Brain microvascular endothelial cell (primary cell): ENCODE measurements at regions not wholly inside any gene's neighbourhood (a gene's known extent, or its start where the extent isn't known, plus 50 kb on each side); places are given as distances from the start of the nearest gene placed in this dataset.

Experiments
- DNase-seq: peaks from one replicate; pipeline ENCODE4 v3.0.0-alpha.2; 2020
- H3K27ac ChIP-seq: fragments of 250-450 bp; sonication (Bioruptor Pico); 2 replicates; pipeline ENCODE4 v1.5.1; 2020; ENCODE audit warnings: mild to moderate bottlenecking, moderate library complexity
- H3K27me3 ChIP-seq: fragments of 250-450 bp; sonication (Bioruptor Pico); replicated peaks from 2 replicates; pipeline ENCODE4 v1.5.1; 2020; ENCODE audit warnings: mild to moderate bottlenecking
- H3K36me3 ChIP-seq: fragments of 250-450 bp; sonication (Bioruptor Pico); replicated peaks from 2 replicates; pipeline ENCODE4 v1.5.1; 2020; ENCODE audit warnings: mild to moderate bottlenecking
- H3K4me3 ChIP-seq: 2 replicates; pipeline ENCODE4 v1.5.1; 2011; ENCODE audit warnings: low read depth, mild to moderate bottlenecking, control low read depth, low read length, moderate library complexity
- in situ Hi-C: cut with HindIII; loops from 2 replicates; pipeline ENCODE4 v1.10.0; 2017; ENCODE audit warnings: low sequenced_read_pairs, low pct_ligation_motif_present
- TF ChIP-seq, protein P1 (sequence below): IDR thresholded peaks from 2 replicates; pipeline ENCODE4 v1.5.1; 2011; ENCODE audit warnings: low read depth, mild to moderate bottlenecking, moderate library complexity, low read length, control low read depth, inconsistent platforms; ENCODE audit errors: missing control alignments

DNA sequence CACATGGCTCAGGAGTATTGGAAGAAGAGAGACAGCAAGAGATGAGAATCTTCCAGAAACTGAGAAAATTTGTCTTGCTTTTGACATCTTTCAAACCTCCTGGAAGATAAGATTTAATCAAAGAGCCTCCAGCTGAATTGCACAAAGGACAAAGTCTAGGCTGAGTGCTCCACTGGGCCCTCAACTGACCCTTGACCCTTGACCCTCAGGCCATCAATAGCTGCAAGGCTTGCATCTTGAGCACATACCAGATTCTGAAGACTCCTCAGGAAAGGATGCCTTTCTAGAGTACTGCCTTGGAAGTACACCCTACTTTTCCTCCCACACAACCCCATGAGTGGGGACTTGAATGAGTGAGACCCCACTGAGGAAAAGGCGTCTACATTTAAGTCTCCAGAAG lies 1125.5 kb downstream of the BCL11A start:
- in situ Hi-C loops, result no loop called here
- no peak for DNase-seq
- Histone ChIP-seq H3K27ac (no peak overlapping the region), H3K27me3 (no peaks in the 10 kb centered on the region), H3K4me3 (no peak overlapping the region), H3K36me3 (no peaks in the 10 kb centered on the region)
- TF ChIP-seq, protein P1, sequence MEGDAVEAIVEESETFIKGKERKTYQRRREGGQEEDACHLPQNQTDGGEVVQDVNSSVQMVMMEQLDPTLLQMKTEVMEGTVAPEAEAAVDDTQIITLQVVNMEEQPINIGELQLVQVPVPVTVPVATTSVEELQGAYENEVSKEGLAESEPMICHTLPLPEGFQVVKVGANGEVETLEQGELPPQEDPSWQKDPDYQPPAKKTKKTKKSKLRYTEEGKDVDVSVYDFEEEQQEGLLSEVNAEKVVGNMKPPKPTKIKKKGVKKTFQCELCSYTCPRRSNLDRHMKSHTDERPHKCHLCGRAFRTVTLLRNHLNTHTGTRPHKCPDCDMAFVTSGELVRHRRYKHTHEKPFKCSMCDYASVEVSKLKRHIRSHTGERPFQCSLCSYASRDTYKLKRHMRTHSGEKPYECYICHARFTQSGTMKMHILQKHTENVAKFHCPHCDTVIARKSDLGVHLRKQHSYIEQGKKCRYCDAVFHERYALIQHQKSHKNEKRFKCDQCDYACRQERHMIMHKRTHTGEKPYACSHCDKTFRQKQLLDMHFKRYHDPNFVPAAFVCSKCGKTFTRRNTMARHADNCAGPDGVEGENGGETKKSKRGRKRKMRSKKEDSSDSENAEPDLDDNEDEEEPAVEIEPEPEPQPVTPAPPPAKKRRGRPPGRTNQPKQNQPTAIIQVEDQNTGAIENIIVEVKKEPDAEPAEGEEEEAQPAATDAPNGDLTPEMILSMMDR, result no peak

GRCh38 chr2:59425247-59425646 lies 1128.2 kb downstream of the BCL11A start:
- Histone ChIP-seq H3K4me3 (no peak overlapping the region), H3K27me3 (no peaks in the 10 kb centered on the region), H3K36me3 (no peaks in the 10 kb centered on the region), H3K27ac (no peak overlapping the region)
- no peak for DNase-seq
- in situ Hi-C loops, result no loop called here
- TF ChIP-seq, protein P1, result no peak

DNA sequence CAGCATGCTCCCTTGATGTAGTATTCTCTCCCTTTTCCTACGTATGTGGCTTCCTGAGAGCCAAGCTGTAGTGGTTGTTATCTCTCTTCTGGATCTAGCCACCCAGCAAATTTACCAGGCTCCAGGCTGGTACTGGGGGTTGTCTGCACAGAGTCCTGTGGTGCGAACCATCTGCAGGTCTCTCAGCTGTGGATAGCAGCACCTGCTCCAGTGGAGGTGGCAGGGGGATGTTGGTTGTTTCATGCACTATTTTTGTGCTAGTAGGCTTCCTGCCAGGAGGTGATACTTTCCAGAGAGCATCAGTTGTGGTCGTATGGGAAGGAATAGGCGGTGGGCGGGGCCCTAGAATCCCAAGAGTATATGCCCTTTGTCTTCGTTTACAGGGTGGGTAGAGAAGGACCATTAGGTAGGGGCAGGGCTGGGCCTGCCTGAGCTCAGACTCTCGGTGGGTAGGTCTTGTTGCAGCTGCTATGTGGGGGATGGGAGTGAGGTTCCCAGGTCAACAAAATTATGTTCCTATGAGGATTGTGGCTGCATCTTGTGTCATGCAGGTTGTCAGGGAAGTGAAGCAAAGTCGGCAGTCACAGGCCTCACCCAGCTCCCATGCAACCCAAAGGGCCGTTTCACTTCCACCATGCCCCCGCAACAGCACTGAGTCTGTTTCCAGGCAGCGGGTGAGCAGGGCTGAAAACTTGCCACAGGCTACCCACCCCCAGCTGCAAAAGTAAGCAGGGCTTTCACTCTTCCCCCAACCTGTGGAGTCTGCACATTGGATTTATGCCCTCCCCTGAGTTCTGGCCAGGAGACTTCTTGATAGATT lies 1139.5 kb downstream of the BCL11A start:
- Histone ChIP-seq H3K27ac (no peak overlapping the region), H3K4me3 (no peak overlapping the region), H3K27me3 (no peaks in the 10 kb centered on the region), H3K36me3 (no peaks in the 10 kb centered on the region)
- in situ Hi-C loops, result no loop called here
- DNase-seq, result no peak
- TF ChIP-seq, protein P1, result no peak

DNA sequence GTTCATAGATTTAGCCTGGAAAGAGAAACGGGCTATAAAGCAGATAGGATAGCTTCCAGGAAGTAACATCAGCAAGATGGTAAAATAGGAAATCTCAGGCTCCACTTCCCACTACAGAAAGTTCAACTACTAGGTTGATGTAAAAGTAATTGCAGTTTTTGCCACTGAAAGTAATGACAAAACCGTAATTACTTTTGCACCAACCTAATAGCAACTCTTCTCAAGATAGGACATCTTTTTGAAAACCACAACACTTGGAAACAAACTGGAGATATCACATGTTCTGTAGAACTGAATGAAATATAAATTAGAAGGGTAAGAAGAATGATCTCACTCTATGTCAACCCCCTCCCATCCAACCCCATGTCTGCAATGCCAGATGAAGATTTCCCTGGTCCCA lies 1154.3 kb downstream of the BCL11A start:
- Histone ChIP-seq H3K36me3 (no peaks in the 10 kb centered on the region), H3K27me3 (no peaks in the 10 kb centered on the region), H3K4me3 (no peak overlapping the region), H3K27ac (no peak overlapping the region)
- TF ChIP-seq, protein P1, result no peak
- in situ Hi-C loops, result no loop called here
- no peak for DNase-seq

- Histone ChIP-seq H3K36me3 (no peaks in the 10 kb centered on the region), H3K4me3 (no peak overlapping the region), H3K27ac (no peak overlapping the region), H3K27me3 (no peaks in the 10 kb centered on the region)
- TF ChIP-seq, protein P1, result no peak
- no peak for DNase-seq
- in situ Hi-C loops, result no loop called here
Measured at GRCh38 chr2:59398081-59398480, 1155.4 kb downstream of the BCL11A start.

DNA sequence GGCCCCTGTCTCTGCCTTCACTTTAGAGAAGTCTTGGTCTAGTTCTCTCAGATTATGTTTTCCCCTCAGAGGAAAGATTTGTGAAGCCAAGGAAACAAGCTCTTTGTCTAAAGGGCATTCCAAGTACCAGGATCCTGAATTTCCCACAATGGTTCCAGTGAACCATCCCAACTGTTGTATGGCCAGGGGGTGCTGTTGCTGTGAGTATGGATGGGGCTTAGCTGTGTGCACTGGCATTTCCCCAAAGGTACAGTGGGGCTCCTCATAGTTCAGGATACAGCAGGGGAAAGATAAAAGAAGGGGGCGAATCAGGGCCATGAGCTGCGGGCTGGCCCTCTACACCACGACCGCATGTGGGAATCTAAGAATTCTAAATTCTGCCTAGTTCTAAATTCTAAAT lies 1154.0 kb upstream of the FANCL start:
- TF ChIP-seq, protein P1, result no peak
- no peak overlapping the region for H3K27ac ChIP-seq
- no peaks in the 10 kb centered on the region for H3K27me3 ChIP-seq
- in situ Hi-C loops, result no loop called here
- no peak overlapping the region for H3K4me3 ChIP-seq
- H3K36me3 ChIP-seq, result no peaks in the 10 kb centered on the region
- no peak for DNase-seq
